Stimulated activated naive B cell treated with anti-CD40 and anti-IgM and Interleukin-4, amounts not matched to agents 10 μg/mL and 1 μg/mL and 100 μg/mL, for 72 hours (primary cell): ENCODE measurements at regions not wholly inside any gene's neighbourhood (a gene's known extent, or its start where the extent isn't known, plus 50 kb on each side); places are given as distances from the start of the nearest gene placed in this dataset.

Experiments used
- ATAC-seq, 2 donors: fragments of 150-1000 bp; cut with Tn5 transposase; replicated peaks; 2 replicates each; pipeline ENCODE4 v1.10.0; 2021; ENCODE audit warnings: moderate library complexity in 1 of 2
- DNase-seq: peaks from one replicate; pipeline ENCODE4 v3.0.0; 2021
- H3K27ac Mint-ChIP-seq: one replicate; pipeline ENCODE4 v1.8.0; 2022; ENCODE audit warnings: mild to moderate bottlenecking, mixed read lengths
- H3K27me3 Mint-ChIP-seq, 2 donors: one replicate each; pipeline ENCODE4 v1.8.0; 2022; ENCODE audit warnings: mixed read lengths in 2 of 2
- H3K36me3 Mint-ChIP-seq, 2 donors: one replicate each; pipeline ENCODE4 v1.8.0; 2022; ENCODE audit warnings: mixed read lengths in 2 of 2, mild to moderate bottlenecking in 1 of 2
- H3K4me1 Mint-ChIP-seq, 2 donors: one replicate each; pipeline ENCODE4 v1.8.0; 2022; ENCODE audit warnings: mixed read lengths in 2 of 2, mild to moderate bottlenecking in 1 of 2
- H3K4me3 Mint-ChIP-seq, 2 donors: one replicate each; pipeline ENCODE4 v1.8.0; 2022; ENCODE audit warnings: mild to moderate bottlenecking in 2 of 2, mixed read lengths in 2 of 2, moderate library complexity in 1 of 2
- H3K9me3 Mint-ChIP-seq, 2 donors: one replicate each; pipeline ENCODE4 v1.8.0; 2022; ENCODE audit warnings: mixed read lengths in 2 of 2, mild to moderate bottlenecking in 1 of 2

GRCh38 chr16:6645768-6646568 is 686.7 kb upstream of the RBFOX1 start:
- H3K4me1 Mint-ChIP-seq = peaks cover 4% of the 10 kb centered on the region in 2 donors
- H3K4me3 Mint-ChIP-seq = no peak overlapping the region
- ATAC-seq (no peak), DNase-seq (no peak)
- no peaks in the 10 kb centered on the region for H3K36me3 Mint-ChIP-seq
- H3K27me3 Mint-ChIP-seq = peaks cover 5 to 15% of the 10 kb centered on the region in 2 donors
- no peaks in the 10 kb centered on the region for H3K9me3 Mint-ChIP-seq
- no peak overlapping the region for H3K27ac Mint-ChIP-seq

- Mint-ChIP-seq H3K27ac (no peak overlapping the region), H3K36me3 (no peaks in the 10 kb centered on the region), H3K9me3 (no peaks in the 10 kb centered on the region), H3K4me3 (no peak overlapping the region), H3K4me1 (peaks cover 4% of the 10 kb centered on the region in 2 donors), H3K27me3 (peaks cover 5 to 16% of the 10 kb centered on the region in 2 donors)
- ATAC-seq (no peak), DNase-seq (no peak)
Observed at GRCh38 chr16:6644916-6645315, 687.7 kb upstream of the RBFOX1 start.

- Mint-ChIP-seq H3K36me3 (no peaks in the 10 kb centered on the region), H3K4me3 (no peak overlapping the region), H3K4me1 (peaks cover 4% of the 10 kb centered on the region in 2 donors), H3K27me3 (peaks cover 5 to 16% of the 10 kb centered on the region in 2 donors), H3K9me3 (no peaks in the 10 kb centered on the region), H3K27ac (no peak overlapping the region)
- peak; percentile 27 for DNase-seq
- ATAC-seq = peak in 1 of 2 donors; percentile 42
Observed at GRCh38 chr16:6643080-6643686, 689.5 kb upstream of the RBFOX1 start.

- no peak for DNase-seq
- Mint-ChIP-seq H3K4me1 (peaks cover 4% of the 10 kb centered on the region in 2 donors), H3K4me3 (no peak overlapping the region), H3K27ac (no peak overlapping the region), H3K27me3 (peaks cover 5 to 16% of the 10 kb centered on the region in 2 donors), H3K9me3 (no peaks in the 10 kb centered on the region), H3K36me3 (no peaks in the 10 kb centered on the region)
- no peak for ATAC-seq
Observed at GRCh38 chr16:6642271-6642670, 690.4 kb upstream of the RBFOX1 start.

- ATAC-seq (no peak), DNase-seq (no peak)
- Mint-ChIP-seq H3K27ac (no peak overlapping the region), H3K4me1 (peaks cover 4% of the 10 kb centered on the region in 2 donors), H3K4me3 (no peak overlapping the region), H3K27me3 (peaks cover 5 to 16% of the 10 kb centered on the region in 2 donors), H3K36me3 (no peaks in the 10 kb centered on the region), H3K9me3 (no peaks in the 10 kb centered on the region)
Observed at GRCh38 chr16:6641091-6641490, 691.6 kb upstream of the RBFOX1 start.

- Mint-ChIP-seq H3K4me3 (no peak overlapping the region), H3K4me1 (no peaks in the 10 kb centered on the region), H3K9me3 (no peaks in the 10 kb centered on the region), H3K36me3 (no peaks in the 10 kb centered on the region), H3K27ac (no peak overlapping the region), H3K27me3 (peaks cover 0 to 4% of the 10 kb centered on the region in 2 donors)
- ATAC-seq (no peak), DNase-seq (no peak)
Observed at GRCh38 chr16:6636457-6636856, 696.2 kb upstream of the RBFOX1 start.

- no peaks in the 10 kb centered on the region for H3K9me3 Mint-ChIP-seq
- DNase-seq (no peak), ATAC-seq (no peak)
- H3K27ac Mint-ChIP-seq = no peak overlapping the region
- H3K36me3 Mint-ChIP-seq = no peaks in the 10 kb centered on the region
- no peaks in the 10 kb centered on the region for H3K27me3 Mint-ChIP-seq
- H3K4me1 Mint-ChIP-seq = no peaks in the 10 kb centered on the region
- no peak overlapping the region for H3K4me3 Mint-ChIP-seq
Observed at GRCh38 chr16:6634151-6634550, 698.5 kb upstream of the RBFOX1 start.

DNA sequence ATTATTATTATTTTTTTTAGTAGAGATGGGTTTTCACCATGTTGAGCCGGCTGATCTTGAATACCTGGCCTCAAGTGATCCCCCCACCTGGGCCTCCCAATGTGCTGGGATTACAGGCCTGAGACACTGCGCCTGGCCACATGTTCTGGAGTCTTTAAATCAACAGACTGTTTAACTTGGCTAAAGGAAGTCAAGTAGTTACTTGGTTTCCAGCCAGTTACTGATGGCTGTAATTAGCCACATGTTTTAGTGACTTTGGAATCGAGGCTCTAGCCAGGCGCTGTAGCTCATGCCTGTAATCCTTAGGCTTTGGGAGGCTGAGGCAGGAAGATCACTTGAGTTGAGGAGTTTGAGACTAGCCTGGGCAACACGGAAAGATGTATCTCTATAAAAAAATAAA is 699.2 kb upstream of the RBFOX1 start:
- H3K4me1 Mint-ChIP-seq = no peaks in the 10 kb centered on the region
- DNase-seq (no peak), ATAC-seq (no peak)
- H3K9me3 Mint-ChIP-seq = no peaks in the 10 kb centered on the region
- no peak overlapping the region for H3K4me3 Mint-ChIP-seq
- no peaks in the 10 kb centered on the region for H3K27me3 Mint-ChIP-seq
- H3K36me3 Mint-ChIP-seq = no peaks in the 10 kb centered on the region
- no peak overlapping the region for H3K27ac Mint-ChIP-seq

DNA sequence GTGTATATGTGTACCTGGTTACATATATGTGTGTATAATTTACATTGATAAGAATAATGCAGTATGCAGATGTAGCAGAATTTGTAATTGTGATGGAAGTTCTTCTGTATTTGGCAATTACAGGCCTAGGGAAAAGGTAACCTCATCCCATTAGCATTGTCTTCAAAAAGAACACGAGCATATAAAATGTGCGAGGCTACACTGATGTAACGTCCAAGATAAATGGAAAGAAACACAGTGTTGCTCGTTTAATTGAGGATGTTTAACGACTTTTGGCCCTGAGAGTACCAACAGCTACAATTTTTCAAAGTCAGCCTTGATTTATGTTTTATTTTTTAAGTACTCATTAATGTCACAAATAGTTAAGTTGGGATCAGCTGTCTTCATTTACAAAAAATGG is 703.5 kb upstream of the RBFOX1 start:
- H3K4me3 Mint-ChIP-seq = no peak overlapping the region
- no peak for DNase-seq
- no peaks in the 10 kb centered on the region for H3K9me3 Mint-ChIP-seq
- H3K27ac Mint-ChIP-seq = no peak overlapping the region
- H3K27me3 Mint-ChIP-seq = peaks cover 0 to 4% of the 10 kb centered on the region in 2 donors
- no peak for ATAC-seq
- H3K4me1 Mint-ChIP-seq = no peaks in the 10 kb centered on the region
- H3K36me3 Mint-ChIP-seq = no peaks in the 10 kb centered on the region

DNA sequence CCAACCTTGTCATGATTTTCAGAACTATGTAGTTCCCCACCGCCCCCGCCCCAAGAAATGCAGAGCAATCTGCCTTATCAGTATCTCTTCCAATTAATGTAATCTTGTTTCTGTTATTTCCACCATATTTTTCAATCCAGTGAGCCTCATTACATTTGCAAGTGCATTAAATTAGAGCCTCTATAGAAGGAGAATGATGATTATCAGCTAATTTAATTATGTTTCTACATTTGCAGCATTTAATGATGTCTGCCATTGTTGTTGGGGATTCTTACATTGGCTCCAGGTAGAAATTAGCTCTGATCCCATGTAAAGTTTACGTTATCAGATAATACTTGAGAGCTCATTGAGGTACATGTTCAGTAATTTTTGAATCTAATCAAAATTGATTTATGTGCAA is 707.0 kb upstream of the RBFOX1 start:
- no peak for ATAC-seq
- no peak overlapping the region for H3K4me3 Mint-ChIP-seq
- no peaks in the 10 kb centered on the region for H3K36me3 Mint-ChIP-seq
- peaks cover 0 to 2% of the 10 kb centered on the region in 2 donors for H3K9me3 Mint-ChIP-seq
- H3K27ac Mint-ChIP-seq = no peak overlapping the region
- H3K4me1 Mint-ChIP-seq = no peaks in the 10 kb centered on the region
- peaks cover 0 to 4% of the 10 kb centered on the region in 2 donors for H3K27me3 Mint-ChIP-seq
- no peak for DNase-seq

GRCh38 chr16:6618874-6619273 is 713.8 kb upstream of the RBFOX1 start:
- H3K27me3 Mint-ChIP-seq = peaks cover 0 to 4% of the 10 kb centered on the region in 2 donors
- ATAC-seq (no peak), DNase-seq (no peak)
- H3K9me3 Mint-ChIP-seq = peaks cover 0 to 7% of the 10 kb centered on the region in 2 donors
- H3K4me1 Mint-ChIP-seq = no peaks in the 10 kb centered on the region
- H3K36me3 Mint-ChIP-seq = no peaks in the 10 kb centered on the region
- no peak overlapping the region for H3K4me3 Mint-ChIP-seq
- H3K27ac Mint-ChIP-seq = no peak overlapping the region

DNA sequence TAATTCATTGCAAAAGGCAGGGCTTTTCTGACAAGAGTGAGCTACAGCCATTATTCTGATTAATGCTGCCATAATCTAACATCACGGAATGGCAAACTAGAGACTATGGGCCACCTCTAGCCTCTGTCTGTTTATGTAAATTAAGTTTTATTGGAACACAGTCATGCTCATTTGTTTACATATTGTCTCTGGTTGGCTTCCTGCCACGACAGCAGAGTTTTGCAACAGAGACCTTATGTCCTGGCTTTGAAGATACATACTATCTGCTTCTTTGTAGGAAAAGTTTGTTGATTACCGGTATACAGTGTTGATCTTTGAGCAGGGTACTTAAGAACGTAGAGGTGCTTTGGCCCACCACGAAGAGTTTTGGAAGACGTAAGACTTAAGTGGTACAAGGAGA is 715.9 kb upstream of the RBFOX1 start:
- no peaks in the 10 kb centered on the region for H3K4me1 Mint-ChIP-seq
- H3K27ac Mint-ChIP-seq = no peak overlapping the region
- no peaks in the 10 kb centered on the region for H3K36me3 Mint-ChIP-seq
- H3K4me3 Mint-ChIP-seq = no peak overlapping the region
- peaks cover 0 to 7% of the 10 kb centered on the region in 2 donors for H3K9me3 Mint-ChIP-seq
- ATAC-seq (no peak), DNase-seq (no peak)
- H3K27me3 Mint-ChIP-seq = peaks cover 0 to 4% of the 10 kb centered on the region in 2 donors

GRCh38 chr16:6615636-6616035 is 717.0 kb upstream of the RBFOX1 start:
- Mint-ChIP-seq H3K9me3 (peaks cover 0 to 6% of the 10 kb centered on the region in 2 donors), H3K27me3 (peaks cover 0 to 4% of the 10 kb centered on the region in 2 donors), H3K27ac (no peak overlapping the region), H3K4me1 (no peaks in the 10 kb centered on the region), H3K36me3 (no peaks in the 10 kb centered on the region), H3K4me3 (no peak overlapping the region)
- ATAC-seq (no peak), DNase-seq (no peak)

- Mint-ChIP-seq H3K4me1 (no peaks in the 10 kb centered on the region), H3K9me3 (no peaks in the 10 kb centered on the region), H3K36me3 (no peaks in the 10 kb centered on the region), H3K27me3 (peaks cover 0 to 4% of the 10 kb centered on the region in 2 donors), H3K27ac (no peak overlapping the region), H3K4me3 (no peak overlapping the region)
- ATAC-seq (no peak), DNase-seq (no peak)
Observed at GRCh38 chr16:6611535-6611934, 721.1 kb upstream of the RBFOX1 start.

DNA sequence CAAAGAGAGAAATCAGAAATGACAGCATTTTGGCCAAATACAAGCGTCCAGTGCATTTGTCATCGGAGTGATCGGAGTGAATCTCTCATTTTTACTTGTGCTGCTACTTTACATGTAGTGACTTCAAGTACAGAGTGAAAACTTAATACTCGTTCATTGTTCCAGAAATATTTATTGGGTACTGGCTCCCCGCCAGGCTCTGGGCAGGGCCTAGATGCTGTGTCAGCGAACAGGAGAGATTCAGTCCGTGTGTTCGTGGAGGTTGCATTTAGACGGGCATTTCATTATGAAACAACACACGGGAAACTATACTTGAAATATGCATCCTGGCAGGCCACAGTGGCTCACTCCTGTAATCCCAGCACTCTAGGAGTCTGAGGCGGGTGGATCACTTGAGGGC is 727.2 kb upstream of the RBFOX1 start:
- DNase-seq = no peak
- H3K27me3 Mint-ChIP-seq = no peaks in the 10 kb centered on the region
- H3K27ac Mint-ChIP-seq = no peak overlapping the region
- H3K4me1 Mint-ChIP-seq = no peaks in the 10 kb centered on the region
- no peak for ATAC-seq
- no peak overlapping the region for H3K4me3 Mint-ChIP-seq
- peaks cover 0 to 2% of the 10 kb centered on the region in 2 donors for H3K9me3 Mint-ChIP-seq
- H3K36me3 Mint-ChIP-seq = no peaks in the 10 kb centered on the region
